WERI-Rb-1 (cell line): ENCODE measurements at regions not wholly inside any gene's neighbourhood (a gene's known extent, or its start where the extent isn't known, plus 50 kb on each side); places are given as distances from the start of the nearest gene placed in this dataset.

Experiments used
- DNase-seq: peaks from one replicate; pipeline ENCODE4 v3.0.0-alpha.2; 2020
- H3K27ac ChIP-seq: fragments of 250-450 bp; sonication (Bioruptor Pico); 2 replicates; pipeline ENCODE4 v1.5.1; 2020; ENCODE audit warnings: mild to moderate bottlenecking, moderate library complexity
- H3K27me3 ChIP-seq: fragments of 250-450 bp; sonication (Bioruptor Pico); 2 replicates; pipeline ENCODE4 v1.5.1; 2021; ENCODE audit warnings: mild to moderate bottlenecking, low read depth, moderate library complexity; ENCODE audit not compliant: insufficient read depth, severe bottlenecking
- H3K36me3 ChIP-seq: fragments of 250-450 bp; sonication (Bioruptor Pico); 2 replicates; pipeline ENCODE4 v1.5.1; 2020; ENCODE audit warnings: mild to moderate bottlenecking, moderate library complexity
- H3K4me3 ChIP-seq: 2 replicates; pipeline ENCODE4 v1.5.1; 2011; ENCODE audit warnings: low read depth, mild to moderate bottlenecking, control low read depth, low read length
- H3K9me3 ChIP-seq: fragments of 250-450 bp; sonication (Bioruptor Pico); 2 replicates; pipeline ENCODE4 v1.5.1; 2021; ENCODE audit warnings: mild to moderate bottlenecking, moderate library complexity; ENCODE audit not compliant: severe bottlenecking
- CTCF ChIP-seq: IDR thresholded peaks from 2 replicates; pipeline ENCODE4 v1.5.1; 2011; ENCODE audit warnings: low read depth, mild to moderate bottlenecking, control low read depth, inconsistent platforms, low read length

- no peak overlapping the region for H3K27ac ChIP-seq
- no peaks in the 10 kb centered on the region for H3K9me3 ChIP-seq
- no peaks in the 10 kb centered on the region for H3K36me3 ChIP-seq
- DNase-seq: no peak
- no peak for TF ChIP-seq CTCF
- no peak overlapping the region for H3K4me3 ChIP-seq
- no peaks in the 10 kb centered on the region for H3K27me3 ChIP-seq
These were observed 172.8 kb downstream of the ARL4C start for GRCh38 chr2:234324116-234324515.

- no peaks in the 10 kb centered on the region for H3K9me3 ChIP-seq
- no peak overlapping the region for H3K4me3 ChIP-seq
- no peaks in the 10 kb centered on the region for H3K27me3 ChIP-seq
- no peak for DNase-seq
- no peaks in the 10 kb centered on the region for H3K36me3 ChIP-seq
- H3K27ac ChIP-seq: no peak overlapping the region
- TF ChIP-seq CTCF: no peak
These were observed 174.0 kb downstream of the ARL4C start for GRCh38 chr2:234322766-234323465.

- no peak for DNase-seq
- H3K27ac ChIP-seq: no peak overlapping the region
- TF ChIP-seq CTCF: no peak
- H3K9me3 ChIP-seq: no peaks in the 10 kb centered on the region
- H3K4me3 ChIP-seq: no peak overlapping the region
- H3K36me3 ChIP-seq: no peaks in the 10 kb centered on the region
- no peaks in the 10 kb centered on the region for H3K27me3 ChIP-seq
These were observed 176.8 kb downstream of the ARL4C start for GRCh38 chr2:234320066-234320465.

DNA sequence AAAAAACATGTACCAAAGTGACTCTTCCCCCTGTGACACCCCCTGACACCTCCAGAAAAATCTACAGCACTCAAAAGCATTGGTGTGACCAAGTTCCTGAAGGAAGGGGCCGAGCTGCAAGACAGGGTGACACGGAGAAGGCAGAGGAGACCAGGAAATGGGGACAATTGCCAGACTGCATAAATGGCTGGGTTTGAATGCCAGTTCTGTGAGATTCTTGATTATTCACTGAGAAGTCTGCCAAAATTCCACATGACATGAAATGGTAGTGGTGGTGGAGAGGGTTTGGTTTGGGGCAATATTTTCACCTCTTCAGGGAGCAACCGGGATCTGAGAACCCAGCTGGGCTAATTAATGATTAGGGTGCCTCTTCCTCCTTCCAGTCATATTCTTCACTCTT lies 178.5 kb downstream of the ARL4C start:
- no peaks in the 10 kb centered on the region for H3K9me3 ChIP-seq
- no peaks in the 10 kb centered on the region for H3K27me3 ChIP-seq
- H3K4me3 ChIP-seq: no peak overlapping the region
- no peak for DNase-seq
- TF ChIP-seq CTCF: no peak
- H3K36me3 ChIP-seq: no peaks in the 10 kb centered on the region
- H3K27ac ChIP-seq: no peak overlapping the region

- no peak for TF ChIP-seq CTCF
- Histone ChIP-seq H3K4me3 (no peak overlapping the region), H3K27me3 (no peaks in the 10 kb centered on the region), H3K27ac (no peak overlapping the region), H3K36me3 (no peaks in the 10 kb centered on the region), H3K9me3 (no peaks in the 10 kb centered on the region)
- no peak for DNase-seq
These were observed 183.3 kb downstream of the ARL4C start for GRCh38 chr2:234313558-234313957.

DNA sequence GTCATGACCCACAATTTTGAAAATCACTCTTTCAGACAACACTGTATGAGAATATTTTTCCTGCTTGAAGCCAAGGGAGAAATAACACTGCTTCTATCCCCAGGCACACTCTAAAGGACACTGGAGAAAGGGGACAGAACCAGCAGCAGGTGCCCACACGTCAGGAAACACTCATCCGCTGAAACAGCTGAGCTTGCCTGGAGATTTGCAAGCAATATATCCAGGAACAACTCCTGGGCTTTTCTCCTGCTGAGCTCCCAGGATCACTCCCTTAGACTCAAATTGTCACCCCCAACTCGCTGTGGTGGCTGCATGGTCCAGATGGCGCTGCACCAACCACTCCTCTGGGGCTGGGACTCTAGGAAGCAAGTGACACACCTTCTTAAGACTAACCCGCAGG lies 186.7 kb downstream of the ARL4C start:
- H3K9me3 ChIP-seq: no peaks in the 10 kb centered on the region
- no peaks in the 10 kb centered on the region for H3K27me3 ChIP-seq
- H3K27ac ChIP-seq: no peak overlapping the region
- no peak for TF ChIP-seq CTCF
- H3K36me3 ChIP-seq: no peaks in the 10 kb centered on the region
- no peak for DNase-seq
- H3K4me3 ChIP-seq: no peak overlapping the region
